HFF-Myc (cell line): ENCODE measurements at regions not wholly inside any gene's neighbourhood (a gene's known extent, or its start where the extent isn't known, plus 50 kb on each side); places are given as distances from the start of the nearest gene placed in this dataset.
"Not testable (repeated sequence)": the region's sequence is repeated elsewhere in the genome, so short reads cannot be mapped to it uniquely, and the experiment has no call there.

Source experiments
- DNase-seq: peaks from one replicate; pipeline ENCODE4 v3.0.0-alpha.2; 2011; ENCODE audit warnings: low read depth; ENCODE audit errors: extremely low read depth
- H3K4me3 ChIP-seq: replicated peaks from 2 replicates; pipeline ENCODE4 v1.5.1; 2011; ENCODE audit warnings: low read depth, mild to moderate bottlenecking, control low read depth, low read length

- peak overlapping the region; percentile 48 for H3K4me3 ChIP-seq
- DNase-seq: not testable (repeated sequence)
Measured at GRCh38 chr1:148679050-148679786, 69.4 kb upstream of the NUDT4B start.

GRCh38 chr1:148679787-148680326 lies 68.7 kb upstream of the NUDT4B start:
- DNase-seq: not testable (repeated sequence)
- peak overlapping the region; percentile 48; the same call in 1 of the 2 replicates for H3K4me3 ChIP-seq

GRCh38 chr1:148686735-148687134 lies 61.8 kb upstream of the NUDT4B start:
- not testable (repeated sequence) for H3K4me3 ChIP-seq, DNase-seq

- H3K4me3 ChIP-seq, DNase-seq: not testable (repeated sequence)
Measured at GRCh38 chr1:148687376-148687775, 61.2 kb upstream of the NUDT4B start.
